Glomerular visceral epithelial cell (primary cell): ENCODE measurements at regions not wholly inside any gene's neighbourhood (a gene's known extent, or its start where the extent isn't known, plus 50 kb on each side); places are given as distances from the start of the nearest gene placed in this dataset.
A peak's percentile ranks its signal among the peaks of the same experiment; 100 is the strongest.

Experiments
- DNase-seq: peaks from one replicate; pipeline ENCODE4 v3.0.0-alpha.2; 2016; ENCODE audit errors: extremely low spot score

DNA sequence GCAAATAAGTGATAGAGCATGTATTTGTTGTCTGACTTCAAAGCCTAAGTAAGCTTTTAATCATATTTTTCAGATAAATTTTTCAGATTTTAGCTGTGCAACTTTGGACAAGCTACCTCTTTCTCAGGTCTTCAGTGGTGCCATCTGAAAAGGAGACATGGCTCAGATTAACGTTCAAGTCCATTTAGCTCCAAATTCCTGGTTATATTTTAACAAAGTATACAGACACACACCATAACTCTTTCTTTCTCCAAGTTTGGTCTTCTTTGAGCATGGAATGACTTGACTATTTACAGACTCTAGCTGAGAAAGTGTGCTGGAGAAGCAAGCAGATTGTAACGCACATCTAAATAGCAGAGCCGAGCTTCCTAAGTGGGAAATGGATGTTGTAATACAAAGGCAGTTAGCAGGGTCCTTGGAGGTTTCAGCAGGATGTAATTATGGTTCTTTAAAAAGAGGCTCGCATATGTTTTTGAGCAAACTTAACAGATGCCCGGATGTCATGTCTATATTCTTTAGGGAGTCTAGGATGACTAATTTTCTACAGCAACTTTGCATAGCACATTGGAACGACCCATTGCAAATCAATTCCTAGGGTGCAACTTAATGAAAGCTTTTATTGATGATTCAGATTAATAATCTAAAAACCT lies 128.1 kb upstream of the E2F8 start:
- DNase-seq = no peak

DNA sequence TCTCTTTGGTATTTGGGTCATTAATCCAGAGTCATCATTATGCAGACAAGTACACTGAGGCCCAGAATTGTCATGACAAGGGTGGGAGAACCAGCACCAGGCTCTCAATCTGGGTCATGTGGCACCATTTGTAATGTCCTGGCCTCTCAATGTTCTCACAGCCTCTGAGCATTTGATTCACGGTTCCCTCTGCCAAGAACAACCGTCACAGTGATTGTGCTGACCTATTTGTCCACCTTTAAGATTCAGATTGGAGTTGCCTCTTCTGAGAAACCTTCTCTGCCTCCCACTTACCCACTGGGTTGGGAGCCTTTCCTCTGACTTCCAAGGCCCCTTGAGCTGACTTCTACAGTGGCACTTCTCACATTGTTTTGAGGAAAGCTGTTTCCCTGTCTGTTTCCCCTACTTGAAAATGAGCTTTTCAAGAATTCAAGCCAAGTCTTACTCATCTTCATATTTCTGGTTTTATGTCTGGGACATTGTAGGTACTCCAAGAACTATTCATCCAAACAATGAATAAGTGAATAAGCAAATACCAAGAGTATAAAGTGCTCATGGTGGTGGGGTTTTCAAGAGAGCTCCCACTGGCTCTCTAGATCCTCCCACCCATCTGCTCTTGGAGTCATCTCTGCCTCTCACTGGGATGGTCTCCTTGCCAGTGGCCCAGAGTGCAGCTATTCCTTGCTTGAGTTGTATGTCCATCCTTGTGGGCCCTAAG lies 126.4 kb upstream of the E2F8 start:
- peak; percentile 32 for DNase-seq

DNA sequence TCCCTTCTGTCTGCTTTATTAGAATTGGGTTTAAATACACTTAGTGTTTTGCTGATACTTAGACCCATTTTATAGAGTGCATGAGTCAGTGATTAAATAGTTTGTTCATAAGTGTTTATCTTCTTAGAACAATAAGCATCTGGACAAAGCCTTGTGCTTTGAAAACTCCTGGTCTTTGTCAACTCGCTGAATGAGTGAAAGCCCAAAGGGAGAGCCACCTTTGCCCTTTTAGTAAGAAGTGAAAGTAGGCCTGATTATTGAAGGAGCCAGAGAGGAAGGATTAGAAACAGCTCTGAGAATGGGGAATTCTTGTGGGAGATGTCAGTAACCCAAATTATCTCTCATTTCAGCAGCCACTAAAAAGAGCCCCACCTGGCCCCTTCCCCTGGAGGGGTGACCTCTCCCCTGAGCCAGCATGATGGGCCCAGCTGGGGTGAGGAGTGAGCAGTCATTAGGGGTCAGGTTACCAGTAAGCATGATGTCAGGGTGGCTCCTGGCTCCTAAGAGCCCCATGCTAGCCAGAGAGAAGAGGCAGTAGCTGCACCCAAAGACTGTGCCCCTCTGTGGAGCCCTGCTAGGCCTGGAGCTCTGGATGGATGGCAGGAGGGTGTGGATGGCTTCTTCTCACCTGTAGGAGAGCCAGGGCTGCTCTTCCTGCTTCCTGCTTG lies 125.1 kb upstream of the E2F8 start:
- no peak for DNase-seq

DNA sequence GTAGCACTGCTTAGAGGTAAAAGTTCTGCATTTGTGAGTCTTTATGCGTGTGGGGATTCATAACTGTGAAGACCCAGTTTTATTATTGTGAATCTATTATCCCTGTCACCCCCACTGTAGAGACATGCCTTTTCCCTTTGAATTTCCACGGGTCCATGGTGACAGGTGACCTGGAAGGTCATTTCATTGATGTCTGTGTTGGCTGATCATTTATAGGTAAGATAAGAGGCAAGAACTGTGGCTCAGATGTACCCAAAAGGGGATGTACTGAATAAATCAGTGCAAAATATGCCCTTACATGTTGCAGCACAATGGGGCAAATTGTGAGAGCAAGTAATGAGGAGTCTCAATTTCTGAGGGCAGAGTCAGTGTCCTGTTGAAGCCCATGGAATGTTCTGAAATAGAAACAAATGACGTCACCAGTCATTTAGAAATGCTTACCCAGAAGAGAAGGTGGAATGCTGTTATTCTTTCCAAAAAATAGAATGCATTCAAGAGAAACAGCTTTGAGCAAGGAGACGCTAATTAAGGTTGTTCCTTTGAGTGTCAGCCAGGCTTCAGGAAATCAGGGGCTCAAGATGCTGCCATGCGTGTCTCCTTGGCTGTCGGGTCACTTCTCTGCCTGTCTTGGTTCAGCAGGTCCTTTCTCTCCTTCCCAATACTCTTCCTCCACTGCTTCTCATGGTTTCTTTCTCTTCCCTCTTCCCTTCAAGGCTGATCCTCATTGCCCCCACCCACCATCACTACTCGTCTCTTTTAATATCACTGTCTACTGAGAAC lies 118.7 kb upstream of the E2F8 start:
- DNase-seq = peak; percentile 5

DNA sequence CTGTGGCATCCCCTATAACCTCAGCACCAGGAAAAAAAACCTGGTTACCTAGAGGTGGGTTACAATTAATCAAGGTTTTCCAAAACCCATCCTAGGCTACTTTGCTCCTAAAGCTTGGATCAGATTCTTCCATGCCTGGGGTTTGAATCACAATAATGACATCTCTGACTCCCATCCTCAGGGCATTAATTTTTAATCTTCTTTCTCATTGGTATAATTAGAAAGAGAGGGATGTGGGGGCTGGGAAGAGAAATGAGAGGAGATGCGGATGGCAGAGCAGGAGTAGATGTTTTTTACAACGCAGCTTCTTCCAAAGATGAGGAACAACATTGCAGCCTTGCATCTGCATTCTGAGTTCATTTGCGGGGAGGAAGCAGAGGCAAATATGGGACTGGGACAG lies 117.2 kb upstream of the E2F8 start:
- no peak for DNase-seq

DNA sequence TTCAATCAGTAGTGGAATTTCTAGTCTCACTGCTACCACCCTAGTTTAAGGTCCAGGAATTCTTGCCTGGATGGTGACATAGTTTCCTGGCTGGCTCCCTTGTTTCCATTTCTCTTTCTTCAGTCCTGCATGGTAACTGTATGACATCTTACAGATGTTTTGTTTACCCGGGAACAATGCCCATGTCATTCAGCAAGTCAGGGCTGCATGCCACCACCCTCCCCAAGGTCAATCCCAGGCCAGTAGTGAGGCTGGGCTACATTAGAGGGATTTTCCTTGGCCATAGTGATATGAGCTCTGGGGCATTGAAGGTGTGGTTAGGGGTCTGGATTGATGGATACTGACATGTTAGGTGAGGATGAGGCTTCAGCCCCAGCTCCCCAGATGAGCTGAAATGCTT lies 114.9 kb upstream of the E2F8 start:
- no peak for DNase-seq

DNA sequence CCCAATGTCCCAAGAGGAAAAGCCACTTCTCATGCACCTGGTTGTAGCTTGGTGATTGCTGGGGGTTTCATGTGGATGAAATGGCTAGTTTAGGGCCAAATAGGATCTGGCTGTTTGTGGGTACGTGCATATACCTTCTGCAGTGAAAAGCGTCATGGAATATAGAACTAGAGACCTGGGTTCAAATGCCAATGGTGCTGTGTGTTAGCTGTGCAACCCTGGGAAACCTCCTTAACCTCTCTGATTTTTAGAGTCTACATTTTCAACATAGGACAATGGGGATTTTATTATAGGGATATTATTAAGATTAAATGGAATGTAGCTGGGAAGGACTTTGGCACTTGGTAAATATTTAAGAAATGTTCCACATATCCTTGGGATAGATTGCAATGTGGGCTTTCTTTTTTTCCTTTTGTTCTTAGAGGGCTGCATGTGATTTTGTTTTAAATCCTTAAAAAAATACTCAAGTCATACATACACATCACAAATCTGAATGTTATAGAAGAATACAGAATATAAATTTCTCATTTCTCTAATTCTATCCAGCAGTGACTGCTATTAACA lies 112.6 kb upstream of the E2F8 start:
- no peak for DNase-seq

DNA sequence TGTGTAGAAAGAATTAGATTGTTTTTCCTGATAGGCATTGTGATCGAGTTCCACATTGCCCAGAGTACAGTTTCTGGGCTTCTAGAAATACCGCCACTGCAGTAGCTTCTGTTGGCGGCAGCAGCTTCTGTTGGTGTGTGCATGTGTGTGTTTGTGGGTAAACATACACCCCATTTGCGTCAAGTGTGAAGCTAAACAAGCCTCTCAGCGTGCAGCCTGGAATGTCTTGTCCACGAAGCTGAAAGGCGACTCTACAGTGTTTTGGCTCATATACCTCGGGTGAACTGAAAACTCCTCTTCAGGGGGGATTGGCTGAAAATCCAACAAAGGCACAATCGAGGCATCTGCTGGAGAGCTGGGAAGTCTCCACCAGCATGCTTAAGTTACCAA lies 112.0 kb upstream of the E2F8 start:
- no peak for DNase-seq

DNA sequence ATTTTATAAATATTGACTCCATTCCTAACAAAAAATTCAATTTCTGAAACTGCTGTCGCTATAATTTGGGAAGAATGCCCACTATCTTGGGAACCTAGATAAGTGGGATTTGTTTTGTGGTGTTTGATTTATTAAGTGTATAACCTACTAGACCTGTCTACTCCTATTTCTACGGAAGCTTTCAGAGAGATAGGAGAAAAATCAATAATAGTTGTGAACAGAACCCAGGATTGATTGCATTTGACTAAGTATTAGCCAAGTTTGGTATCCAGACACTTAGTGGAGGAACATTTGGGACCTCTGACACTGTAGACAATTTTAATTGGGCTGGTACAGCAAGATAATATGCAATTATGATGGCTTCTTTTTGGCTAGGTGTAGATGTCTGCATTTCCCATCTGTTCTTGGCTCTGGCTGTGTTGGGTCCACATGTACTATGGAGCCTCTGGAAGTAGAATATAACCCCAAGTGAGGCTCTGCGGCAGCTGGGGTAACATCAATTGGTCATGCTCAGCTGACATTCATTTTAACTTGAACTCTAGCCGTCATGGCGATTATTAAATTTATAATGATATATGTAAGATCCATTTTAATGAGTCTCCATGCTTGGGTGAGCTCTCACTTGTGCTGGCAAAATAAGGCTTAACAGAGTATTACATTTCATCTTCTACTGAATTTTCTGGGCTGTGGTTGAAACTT lies 111.5 kb upstream of the E2F8 start:
- no peak for DNase-seq

DNA sequence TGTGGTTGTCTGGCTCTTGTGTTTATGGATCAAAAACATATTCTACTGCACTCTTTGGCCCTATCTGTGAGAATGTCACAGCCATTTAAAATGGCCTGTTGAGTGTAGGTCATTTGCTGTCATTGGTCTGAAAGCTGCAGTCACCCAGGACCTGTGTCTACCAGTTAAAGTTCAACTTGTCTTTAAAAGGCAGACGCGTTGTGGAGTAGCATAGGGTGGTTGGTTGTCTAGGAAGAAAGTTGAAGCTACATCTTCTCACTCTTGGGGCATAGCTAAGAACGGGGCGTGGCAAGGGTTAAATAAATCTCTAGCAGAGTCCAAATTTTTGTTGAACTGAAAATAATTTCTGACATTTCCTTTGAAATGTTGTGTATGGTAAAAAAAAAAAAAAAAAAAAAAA lies 110.7 kb upstream of the E2F8 start:
- no peak for DNase-seq

DNA sequence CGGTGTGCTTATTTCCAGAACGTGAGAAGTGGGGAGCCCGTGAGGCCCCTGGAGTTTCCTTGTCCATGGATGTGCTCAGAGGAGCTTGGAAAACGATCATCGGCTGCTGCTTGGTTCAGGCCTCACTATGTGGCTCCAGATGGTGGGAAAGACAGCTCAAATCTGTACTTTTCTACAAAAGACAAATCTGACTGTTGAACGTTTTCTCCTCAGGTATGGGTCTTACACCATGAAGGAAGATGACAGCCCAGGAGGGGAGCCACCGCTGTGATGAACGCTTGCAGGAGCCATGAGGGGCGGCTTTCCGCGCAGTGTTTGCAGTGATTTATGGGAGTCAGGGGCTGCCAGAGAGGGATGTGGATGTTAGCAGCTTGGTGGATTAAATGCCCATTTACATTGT lies 109.4 kb upstream of the E2F8 start:
- DNase-seq = no peak

DNA sequence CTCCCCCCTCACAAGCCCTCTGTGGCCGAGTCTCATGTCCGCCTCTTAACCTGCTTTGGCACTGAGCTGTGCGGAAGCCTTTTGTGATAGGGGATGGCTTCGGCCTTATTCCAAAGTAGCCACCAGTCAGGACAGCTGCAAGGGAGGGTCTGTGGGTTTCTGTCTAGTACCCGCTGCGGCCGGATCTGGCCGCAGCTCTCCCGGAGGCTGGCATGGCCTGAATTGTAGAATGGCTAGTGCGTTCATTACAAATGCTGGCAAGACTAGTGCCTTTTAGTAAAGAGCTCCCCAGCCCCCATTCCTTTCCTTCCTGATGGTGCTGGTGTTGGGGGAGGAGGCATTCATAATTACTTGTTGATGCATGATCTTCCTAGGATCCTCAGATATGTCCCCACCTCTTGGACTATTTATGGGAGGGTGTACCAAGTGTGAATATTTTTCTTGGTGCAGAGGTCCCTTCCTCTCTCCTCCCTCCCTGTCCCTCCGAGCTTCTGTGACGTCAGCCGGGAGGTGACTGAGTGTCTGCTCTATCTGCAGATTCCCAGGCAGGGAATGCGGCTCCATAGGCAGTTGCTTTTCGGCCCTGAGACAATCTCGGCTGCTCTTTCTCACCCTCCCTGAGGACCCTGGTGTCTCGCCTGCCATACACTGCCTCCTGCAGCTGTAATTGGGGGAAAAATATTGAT lies 108.7 kb upstream of the E2F8 start:
- DNase-seq = no peak

DNA sequence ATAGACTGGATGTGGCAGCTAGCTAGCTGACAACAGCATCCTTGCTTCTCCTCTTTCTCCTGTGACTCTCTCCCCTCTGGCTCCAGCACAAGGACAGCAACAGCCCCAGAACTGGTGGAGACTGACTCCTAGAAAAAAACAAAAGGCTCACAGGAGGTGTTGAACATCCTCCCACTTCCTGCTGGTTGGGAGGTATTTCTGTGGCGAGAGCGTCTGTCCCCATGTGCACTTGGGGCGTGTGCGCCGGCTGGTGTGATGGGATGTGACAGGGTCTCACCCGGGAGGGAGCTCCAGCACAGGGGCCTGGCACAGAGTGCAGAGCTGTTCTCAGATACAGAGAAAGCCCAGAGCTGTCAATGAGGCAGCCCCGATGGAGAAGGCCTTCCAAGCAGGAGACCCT lies 107.2 kb upstream of the E2F8 start:
- no peak for DNase-seq

DNA sequence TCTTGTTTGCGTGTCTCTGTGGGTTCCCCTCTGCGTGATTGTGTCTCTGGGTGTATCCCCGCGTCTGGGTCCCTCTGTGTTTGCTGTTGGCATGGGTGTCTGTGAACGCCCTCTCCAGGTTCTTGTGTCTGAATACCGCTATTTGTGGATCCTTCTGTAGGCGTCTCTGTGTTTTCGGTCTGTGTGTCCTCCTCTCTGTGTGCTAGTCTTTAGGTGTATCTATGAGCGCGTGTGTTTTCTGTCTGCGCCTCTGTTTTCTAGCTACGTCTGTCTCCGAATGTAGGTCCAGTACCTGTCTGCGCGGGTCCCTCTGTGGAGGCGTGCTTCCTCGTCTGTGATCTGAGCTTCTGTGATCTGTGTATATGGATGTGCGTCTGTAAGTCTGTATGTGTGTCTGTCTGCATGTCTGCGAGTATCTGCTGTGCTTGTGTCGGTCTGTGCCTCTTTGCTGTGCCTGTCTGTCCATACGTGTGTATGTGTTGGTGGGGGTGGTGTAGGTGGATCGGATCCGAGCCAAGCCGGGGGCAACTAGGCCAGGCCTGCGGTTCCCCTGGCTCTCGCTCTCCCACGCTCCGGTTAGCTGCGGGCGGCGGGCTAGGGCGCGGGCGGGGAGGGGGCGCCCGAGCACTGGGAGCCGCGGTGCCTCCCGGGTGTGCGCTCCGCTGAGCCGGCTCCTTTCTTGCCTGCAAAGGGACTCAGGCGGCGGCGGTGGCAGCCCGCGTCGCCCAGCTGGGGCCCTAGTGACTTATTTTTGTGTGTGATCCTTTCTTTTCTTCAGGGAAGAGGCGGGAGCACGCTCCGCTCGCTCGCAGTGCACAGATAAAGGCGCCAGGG lies 105.3 kb upstream of the E2F8 start:
- DNase-seq = peak; percentile 20

DNA sequence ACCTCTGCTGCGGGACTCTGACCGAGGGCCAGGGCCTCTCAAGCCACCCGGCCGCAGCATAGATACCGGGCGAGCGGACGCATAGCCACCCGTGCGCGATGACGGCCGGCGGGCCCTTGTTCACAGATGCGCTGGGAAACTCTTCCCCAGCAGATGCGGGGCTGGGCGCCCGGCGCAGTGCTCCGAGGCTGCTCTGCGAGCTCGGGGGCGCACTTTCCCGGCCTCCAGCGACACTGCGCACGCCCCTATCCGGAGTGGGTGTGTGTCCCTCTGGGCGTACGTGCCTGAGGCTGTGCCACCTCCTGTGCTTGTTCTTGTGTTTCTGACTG lies 104.7 kb upstream of the E2F8 start:
- no peak for DNase-seq

DNA sequence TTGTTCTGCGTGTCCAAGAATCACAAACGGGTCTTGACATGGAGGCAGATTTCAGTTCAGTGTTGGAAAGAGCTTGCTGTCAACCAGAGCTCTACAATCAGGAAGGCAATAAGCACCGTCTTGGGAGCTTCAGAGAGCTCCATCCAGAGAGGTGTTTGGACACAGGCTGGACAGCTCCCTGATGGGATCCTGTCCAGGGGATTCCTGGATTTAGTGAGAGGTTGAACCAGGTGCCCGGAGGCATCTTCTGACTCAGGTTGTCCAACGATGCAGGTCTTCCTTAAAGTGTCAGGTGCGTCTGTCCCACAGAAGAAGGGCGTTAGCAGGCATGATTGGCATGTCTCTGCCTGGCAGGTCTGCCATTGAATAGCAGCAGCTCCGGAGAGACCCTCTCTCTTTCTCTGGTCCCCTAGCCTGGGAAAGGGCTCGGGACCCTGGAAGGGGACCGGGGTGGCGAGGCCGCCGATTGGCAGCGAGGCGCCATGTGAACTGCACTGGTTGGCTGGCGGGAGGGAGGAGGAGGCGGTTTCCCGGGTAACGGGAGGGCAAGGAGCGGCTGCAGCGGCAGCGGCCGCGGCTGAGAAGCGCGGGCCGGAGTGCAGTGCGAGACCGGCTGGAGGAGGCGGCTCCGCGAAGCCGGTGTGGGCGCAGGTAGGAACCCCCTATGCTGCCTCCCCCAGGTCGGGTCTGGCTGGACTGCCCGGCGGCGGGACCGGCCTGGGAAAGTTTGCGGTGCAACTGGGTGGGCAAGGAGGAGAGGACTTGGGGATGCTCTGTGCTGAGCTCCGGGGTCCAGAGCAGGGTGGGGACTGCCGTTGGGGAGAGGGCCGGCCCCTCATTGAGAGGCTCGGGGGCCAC lies 104.1 kb upstream of the E2F8 start:
- no peak for DNase-seq

DNA sequence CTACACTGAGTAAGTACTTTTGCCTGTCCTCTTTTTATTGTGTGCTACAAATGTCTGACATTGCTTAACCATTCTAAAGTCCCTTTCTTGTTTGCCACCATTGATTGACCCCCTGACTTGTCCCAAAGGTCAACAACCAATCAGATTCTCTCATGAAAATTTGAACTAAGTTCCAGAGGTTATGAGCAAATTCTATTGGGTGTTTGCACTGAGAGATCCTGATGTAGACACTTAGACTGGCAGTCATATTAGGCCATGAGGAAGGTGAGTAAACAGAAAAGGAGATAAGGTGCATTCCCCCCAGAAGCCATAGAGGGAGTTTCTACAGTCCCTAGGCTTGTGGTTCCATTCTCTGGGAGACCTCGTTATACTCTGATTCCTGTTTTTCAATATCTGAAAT lies 101.3 kb upstream of the E2F8 start:
- DNase-seq = no peak

DNA sequence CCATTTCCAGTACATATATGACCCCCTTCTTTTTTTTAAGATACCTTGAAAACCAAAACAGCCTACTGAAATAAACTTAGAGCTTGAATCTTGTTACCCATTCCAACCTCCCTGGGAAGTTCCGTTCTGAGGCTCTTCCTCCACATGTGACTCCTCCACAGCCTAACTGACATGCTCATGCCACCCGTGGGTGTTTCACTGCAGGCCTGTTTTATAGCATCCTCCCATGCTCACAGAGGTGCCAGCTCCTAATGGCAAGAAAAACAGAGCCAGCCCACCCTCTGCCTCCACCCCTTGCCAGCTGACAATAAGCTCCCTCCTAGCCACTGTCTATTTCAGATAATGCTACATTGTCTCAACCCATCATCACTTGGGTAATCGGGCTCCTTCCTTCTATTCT lies 97.6 kb upstream of the E2F8 start:
- DNase-seq = no peak

DNA sequence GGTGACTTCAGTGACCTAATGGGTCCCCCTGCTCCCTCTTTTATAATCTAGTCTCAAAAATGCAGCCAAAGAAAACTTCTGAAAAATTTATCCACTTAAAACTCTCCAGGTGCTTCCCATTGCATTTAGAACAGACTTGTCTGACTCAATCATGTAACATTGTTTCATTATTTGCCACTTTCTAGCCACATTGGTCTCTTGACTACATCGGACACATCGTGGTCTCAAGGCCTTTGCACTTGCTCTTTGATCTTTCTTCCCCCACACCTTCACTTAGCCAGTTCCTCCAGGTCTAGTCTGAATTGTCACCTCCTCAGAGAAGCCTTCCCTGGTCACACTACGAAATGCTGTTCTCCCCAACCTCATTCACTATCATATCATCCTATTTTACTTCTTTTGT lies 97.0 kb upstream of the E2F8 start:
- no peak for DNase-seq
